ENCODE measurements at regions not wholly inside any gene's neighbourhood (a gene's known extent, or its start where the extent isn't known, plus 50 kb on each side); places are given as distances from the start of the nearest gene placed in this dataset.

DNA sequence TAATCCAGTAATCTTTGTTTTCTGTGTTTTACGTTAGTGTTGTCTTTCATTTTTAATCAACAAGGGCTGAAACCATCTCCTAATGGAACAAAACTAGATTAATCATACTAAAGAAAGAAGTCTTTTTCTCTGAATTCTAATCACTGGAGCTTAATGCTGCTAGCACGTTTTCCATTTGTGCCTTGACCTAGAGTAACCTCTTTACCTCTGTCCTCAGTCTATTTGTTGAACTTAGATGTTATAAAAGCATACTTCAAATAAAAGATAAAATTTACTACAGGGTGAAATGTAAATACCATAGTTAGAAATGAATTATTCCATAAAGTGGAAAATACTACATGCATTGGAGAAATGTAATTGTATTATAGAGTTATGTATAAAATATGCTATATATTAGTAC lies 207.1 kb downstream of the NKX6-1 start (continued):
- TF ChIP-seq REST (IDR thresholded peaks at IDR 0.05; ENCODE audit: unreplicated experiment) (no peak), POLR2AphosphoS5 (IDR thresholded peaks at IDR 0.05; ENCODE audit: low read depth) (no peak), CREB1 (CRISPR knock-in tag; IDR thresholded peaks at IDR 0.05; ENCODE audit: low read depth) (no peak), EZH2 (IDR thresholded peaks at IDR 0.05; ENCODE audit: low read depth, unreplicated experiment) (no peak), STAT1 (IDR thresholded peaks at IDR 0.05; ENCODE audit: unreplicated experiment) (no peak), JUNB (IDR thresholded peaks at IDR 0.05; ENCODE audit: unreplicated experiment) (no peak), ZNF331 (CRISPR knock-in tag; IDR thresholded peaks at IDR 0.05; ENCODE audit: low read depth) (no peak), EZH2phosphoT487 (IDR thresholded peaks at IDR 0.05; ENCODE audit: unreplicated experiment) (no peak)
- TF ChIP-seq, protein P1, sequence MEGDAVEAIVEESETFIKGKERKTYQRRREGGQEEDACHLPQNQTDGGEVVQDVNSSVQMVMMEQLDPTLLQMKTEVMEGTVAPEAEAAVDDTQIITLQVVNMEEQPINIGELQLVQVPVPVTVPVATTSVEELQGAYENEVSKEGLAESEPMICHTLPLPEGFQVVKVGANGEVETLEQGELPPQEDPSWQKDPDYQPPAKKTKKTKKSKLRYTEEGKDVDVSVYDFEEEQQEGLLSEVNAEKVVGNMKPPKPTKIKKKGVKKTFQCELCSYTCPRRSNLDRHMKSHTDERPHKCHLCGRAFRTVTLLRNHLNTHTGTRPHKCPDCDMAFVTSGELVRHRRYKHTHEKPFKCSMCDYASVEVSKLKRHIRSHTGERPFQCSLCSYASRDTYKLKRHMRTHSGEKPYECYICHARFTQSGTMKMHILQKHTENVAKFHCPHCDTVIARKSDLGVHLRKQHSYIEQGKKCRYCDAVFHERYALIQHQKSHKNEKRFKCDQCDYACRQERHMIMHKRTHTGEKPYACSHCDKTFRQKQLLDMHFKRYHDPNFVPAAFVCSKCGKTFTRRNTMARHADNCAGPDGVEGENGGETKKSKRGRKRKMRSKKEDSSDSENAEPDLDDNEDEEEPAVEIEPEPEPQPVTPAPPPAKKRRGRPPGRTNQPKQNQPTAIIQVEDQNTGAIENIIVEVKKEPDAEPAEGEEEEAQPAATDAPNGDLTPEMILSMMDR (conservative IDR thresholded peaks at IDR 0.05; ENCODE audit: low read depth in 2 of 2) = no peak
- TF ChIP-seq, protein P2, sequence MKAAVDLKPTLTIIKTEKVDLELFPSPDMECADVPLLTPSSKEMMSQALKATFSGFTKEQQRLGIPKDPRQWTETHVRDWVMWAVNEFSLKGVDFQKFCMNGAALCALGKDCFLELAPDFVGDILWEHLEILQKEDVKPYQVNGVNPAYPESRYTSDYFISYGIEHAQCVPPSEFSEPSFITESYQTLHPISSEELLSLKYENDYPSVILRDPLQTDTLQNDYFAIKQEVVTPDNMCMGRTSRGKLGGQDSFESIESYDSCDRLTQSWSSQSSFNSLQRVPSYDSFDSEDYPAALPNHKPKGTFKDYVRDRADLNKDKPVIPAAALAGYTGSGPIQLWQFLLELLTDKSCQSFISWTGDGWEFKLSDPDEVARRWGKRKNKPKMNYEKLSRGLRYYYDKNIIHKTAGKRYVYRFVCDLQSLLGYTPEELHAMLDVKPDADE (IDR thresholded peaks at IDR 0.05) = no peak

DNA sequence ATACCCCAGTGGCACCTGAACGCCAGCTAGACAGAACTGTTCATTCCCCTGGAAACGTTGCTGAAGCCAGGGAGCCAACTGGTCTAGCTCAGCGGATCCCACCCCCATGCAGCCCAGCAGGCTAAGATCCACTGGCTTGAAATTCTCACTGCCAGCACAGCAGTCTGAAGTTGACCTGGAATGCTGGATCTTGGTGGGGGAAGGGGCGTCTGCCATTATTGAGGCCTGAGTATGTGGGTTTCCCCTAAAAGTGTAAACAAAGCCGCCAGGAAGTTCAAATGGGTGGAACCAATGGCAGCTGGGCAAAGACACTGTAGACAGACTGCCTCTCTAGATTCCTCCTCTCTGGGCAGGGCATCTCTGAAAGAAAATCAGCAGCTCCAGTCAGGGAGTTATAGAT lies 213.0 kb downstream of the NKX6-1 start:
- H3K4me3 Mint-ChIP-seq = no peak overlapping the region
- peak; percentile 49 for DNase-seq (ENCODE audit: low spot score)

More for the DNA sequence above, 213.0 kb downstream of the NKX6-1 start:
- Mint-ChIP-seq H3K9me3 (peaks cover 5% of the 10 kb centered on the region; the same call in 2 of the 3 replicates), H3K27ac (no peak overlapping the region), H3K27me3 (ENCODE audit: insufficient read depth, low read depth, poor library complexity) (no peaks in the 10 kb centered on the region), H3K4me1 (peaks cover 5% of the 10 kb centered on the region; the same call in 2 of the 3 replicates), H3K36me3 (ENCODE audit: low read depth) (peaks cover 7% of the 10 kb centered on the region; the same call in 2 of the 3 replicates)
- H3K4me3 ChIP-seq = no peak overlapping the region
- H3K36me3 ChIP-seq (ENCODE audit: insufficient read depth) = no peaks in the 10 kb centered on the region
- peak; percentile 67 for ATAC-seq
- H3K9me2 ChIP-seq (ENCODE audit: insufficient read depth) = peaks cover under 1% of the 10 kb centered on the region; the same call in 1 of the 2 replicates
- peak overlapping the region; percentile 47; the same call in 1 of the 2 replicates for H2AFZ ChIP-seq
- H3K79me2 ChIP-seq (replicated peaks; ENCODE audit: insufficient read depth) = no peaks in the 10 kb centered on the region
- no peak overlapping the region for H3K4me2 ChIP-seq
- H3K27ac ChIP-seq (ENCODE audit: low read depth) = no peak overlapping the region
- no peaks in the 10 kb centered on the region for H4K20me1 ChIP-seq (replicated peaks; ENCODE audit: insufficient read depth)
- no peaks in the 10 kb centered on the region for H3K27me3 ChIP-seq (ENCODE audit: insufficient read depth)
- H3K4me1 ChIP-seq (ENCODE audit: insufficient read depth) = peaks cover 9% of the 10 kb centered on the region; the same call in 1 of the 2 replicates
- H3F3A ChIP-seq (replicated peaks; ENCODE audit: low read depth) = no peaks in the 10 kb centered on the region
- TF ChIP-seq, protein P2 (IDR thresholded peaks at IDR 0.05) = no peak
- no peak for TF ChIP-seq ZNF114 (CRISPR knock-in tag; IDR thresholded peaks at IDR 0.05)
- TF ChIP-seq, protein P1 (conservative IDR thresholded peaks at IDR 0.05; ENCODE audit: low read depth in 2 of 2) = no peak
- TF ChIP-seq JUNB (IDR thresholded peaks at IDR 0.05; ENCODE audit: unreplicated experiment) = no peak
- no peak for TF ChIP-seq NANOG (IDR thresholded peaks at IDR 0.05; ENCODE audit: borderline replicate concordance)

Measured in GM23338 (cell line).